Endothelial cell of umbilical vein (primary cell): ENCODE measurements at regions not wholly inside any gene's neighbourhood (a gene's known extent, or its start where the extent isn't known, plus 50 kb on each side); places are given as distances from the start of the nearest gene placed in this dataset.

ENCODE experiments used
- CTCF ChIP-seq, 2 donors: IDR thresholded peaks; 1 replicate in 1 of 2; 2 replicates in 1 of 2; pipeline ENCODE4 v1.5.1; 2011; ENCODE audit warnings: low read length in 2 of 2, mild to moderate bottlenecking in 2 of 2, moderate library complexity in 2 of 2, control low read depth in 1 of 2, inconsistent platforms in 1 of 2, low read depth in 1 of 2; ENCODE audit not compliant: insufficient read depth in 1 of 2; ENCODE audit errors: extremely low read depth in 1 of 2
- EZH2 ChIP-seq: IDR thresholded peaks from 2 replicates; pipeline ENCODE4 v1.6.1; 2012; ENCODE audit warnings: borderline replicate concordance, low read depth, mild to moderate bottlenecking, moderate library complexity, low read length, inconsistent platforms; ENCODE audit not compliant: severe bottlenecking
- MAX ChIP-seq: IDR thresholded peaks from 2 replicates; pipeline ENCODE4 v1.6.1; 2011; ENCODE audit not compliant: insufficient read depth, insufficient read length
- POLR2A ChIP-seq: IDR thresholded peaks from 2 replicates; pipeline ENCODE4 v1.6.1; 2012; ENCODE audit warnings: low read depth, mild to moderate bottlenecking, control low read depth, low read length

- TF ChIP-seq CTCF (IDR thresholded peaks at IDR 0.05; ENCODE audit: extremely low read depth in 1 of 2, insufficient read depth in 1 of 2, low read depth in 1 of 2, low read length in 2 of 2) (no peak), EZH2 (no peak), POLR2A (no peak), MAX (no peak)
Observed at GRCh38 chr1:201724766-201725118, 104.2 kb upstream of the IPO9 start.
